Stimulated activated effector memory CD8-positive, alpha-beta T cell treated with anti-CD3 and anti-CD28 coated beads, Interleukin-12 subunit alpha, Interleukin-12 subunit beta, amount 100 ng/mL, for 72 hours (primary cell): ENCODE measurements at regions not wholly inside any gene's neighbourhood (a gene's known extent, or its start where the extent isn't known, plus 50 kb on each side); places are given as distances from the start of the nearest gene placed in this dataset.
"Not testable (repeated sequence)": the region's sequence is repeated elsewhere in the genome, so short reads cannot be mapped to it uniquely, and the experiment has no call there.

Experiments
- ATAC-seq: fragments of 150-1000 bp; cut with Tn5 transposase; 2 replicates; pipeline ENCODE4 v1.10.0; 2021
- DNase-seq, 2 donors: peaks; one replicate each; pipeline ENCODE4 v3.0.0; 2021 to 2022; ENCODE audit warnings: low spot score in 2 of 2
- H3K27ac Mint-ChIP-seq: one replicate; pipeline ENCODE4 v1.8.0; 2022; ENCODE audit warnings: mild to moderate bottlenecking, mixed read lengths
- H3K36me3 Mint-ChIP-seq: one replicate; pipeline ENCODE4 v1.8.0; 2022; ENCODE audit warnings: mild to moderate bottlenecking, mixed read lengths
- H3K4me1 Mint-ChIP-seq: one replicate; pipeline ENCODE4 v1.8.0; 2022; ENCODE audit warnings: mixed read lengths
- H3K4me3 Mint-ChIP-seq: one replicate; pipeline ENCODE4 v1.8.0; 2022; ENCODE audit warnings: mild to moderate bottlenecking, mixed read lengths
- H3K9me3 Mint-ChIP-seq: one replicate; pipeline ENCODE4 v1.8.0; 2022; ENCODE audit warnings: mixed read lengths

DNA sequence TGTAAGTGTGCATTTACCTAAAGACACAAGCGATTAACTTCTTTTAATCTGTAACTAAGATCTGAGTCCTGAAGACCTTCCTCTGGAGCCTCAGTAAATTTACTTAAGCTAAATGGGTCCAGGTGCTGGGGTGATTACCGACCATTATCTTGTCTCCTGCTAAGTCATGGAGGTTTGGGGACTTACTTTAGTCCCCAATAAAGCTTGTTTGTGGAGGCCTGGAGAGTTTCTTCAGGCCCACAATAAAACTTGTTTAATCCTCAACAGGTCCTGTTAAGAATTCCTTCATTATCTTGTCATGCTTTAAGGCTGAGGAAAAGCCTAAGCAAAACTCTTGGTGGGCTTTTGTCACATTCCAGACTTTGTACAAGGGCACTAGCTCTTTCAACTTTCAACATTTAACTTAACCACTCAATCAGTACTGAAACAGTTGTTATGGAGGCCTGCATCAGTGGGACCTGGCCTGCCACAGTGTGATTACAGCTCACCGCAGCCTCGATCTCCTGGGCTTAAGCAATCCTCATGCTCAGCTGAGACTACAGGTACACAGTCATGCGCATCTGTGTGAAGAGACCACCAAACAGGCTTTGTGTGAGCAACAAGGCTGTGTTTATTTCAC is 84.0 kb downstream of the FMO4 start:
- no peak overlapping the region for H3K4me3 Mint-ChIP-seq
- ATAC-seq (no peak), DNase-seq (no peak)
- no peak overlapping the region for H3K27ac Mint-ChIP-seq
- no peaks in the 10 kb centered on the region for H3K9me3 Mint-ChIP-seq
- H3K4me1 Mint-ChIP-seq = no peaks in the 10 kb centered on the region
- H3K36me3 Mint-ChIP-seq = no peaks in the 10 kb centered on the region

DNA sequence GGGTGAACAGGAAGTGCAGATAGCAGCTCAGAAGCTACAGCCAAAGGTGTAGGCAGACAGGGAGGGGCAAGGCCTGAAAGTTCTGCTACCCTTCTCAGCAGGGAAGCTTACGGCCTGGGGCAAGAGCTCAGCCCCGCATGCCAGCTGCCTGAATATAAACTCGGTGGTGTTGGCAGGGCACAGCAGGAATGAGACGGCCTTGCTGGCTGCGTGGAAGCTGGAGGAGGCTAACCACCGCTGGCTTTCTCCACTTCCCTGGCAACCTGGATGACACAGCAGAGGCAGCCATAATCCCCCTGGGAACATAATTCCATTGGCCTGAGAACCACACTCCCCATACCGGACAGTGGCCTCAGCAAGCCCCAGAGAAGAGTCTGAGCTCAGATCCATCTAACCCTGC is 81.9 kb upstream of the PRRC2C start:
- H3K9me3 Mint-ChIP-seq = peaks cover 7% of the 10 kb centered on the region
- DNase-seq = no peak
- no peak overlapping the region for H3K4me3 Mint-ChIP-seq
- no peaks in the 10 kb centered on the region for H3K4me1 Mint-ChIP-seq
- H3K27ac Mint-ChIP-seq = no peak overlapping the region
- no peak for ATAC-seq
- no peaks in the 10 kb centered on the region for H3K36me3 Mint-ChIP-seq

DNA sequence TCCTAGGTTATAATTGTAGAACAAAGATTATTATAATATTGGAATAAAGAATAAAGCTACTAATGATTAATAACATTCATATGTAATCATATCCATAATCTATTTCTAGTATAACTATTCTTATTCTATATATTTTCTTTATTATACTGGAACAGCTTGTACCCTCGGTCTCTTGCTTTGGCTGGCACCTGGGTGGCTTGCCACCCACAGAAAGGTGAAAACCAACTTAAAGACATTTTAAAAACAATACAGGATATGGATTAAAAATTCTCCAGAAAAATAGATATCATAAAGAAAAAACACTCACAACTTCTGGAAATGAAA is 80.0 kb upstream of the PRRC2C start:
- no peak for DNase-seq
- no peak overlapping the region for H3K4me3 Mint-ChIP-seq
- no peak overlapping the region for H3K27ac Mint-ChIP-seq
- H3K4me1 Mint-ChIP-seq = no peaks in the 10 kb centered on the region
- H3K36me3 Mint-ChIP-seq = no peaks in the 10 kb centered on the region
- H3K9me3 Mint-ChIP-seq = peaks cover 7% of the 10 kb centered on the region
- no peak for ATAC-seq

DNA sequence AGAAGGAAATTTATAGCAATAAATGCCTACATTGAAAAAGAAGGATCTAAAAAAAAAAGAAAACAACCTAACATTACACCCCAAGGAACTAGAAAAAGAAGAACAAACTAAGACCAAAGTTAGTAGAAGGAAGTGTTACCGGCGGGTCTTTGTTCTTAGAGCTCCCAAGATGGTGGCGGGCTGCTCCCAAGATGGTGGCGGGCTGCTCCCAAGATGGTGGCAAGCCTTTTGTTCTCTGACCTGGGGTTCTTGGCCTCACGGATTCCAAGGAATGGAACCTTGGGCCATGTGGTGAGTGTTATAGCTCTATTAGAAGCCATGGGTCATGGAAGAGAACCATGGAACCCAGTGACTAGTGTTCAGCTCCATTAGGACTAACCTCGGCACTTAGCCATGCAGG is 71.8 kb upstream of the PRRC2C start:
- ATAC-seq, H3K4me3 Mint-ChIP-seq: not testable (repeated sequence)

DNA sequence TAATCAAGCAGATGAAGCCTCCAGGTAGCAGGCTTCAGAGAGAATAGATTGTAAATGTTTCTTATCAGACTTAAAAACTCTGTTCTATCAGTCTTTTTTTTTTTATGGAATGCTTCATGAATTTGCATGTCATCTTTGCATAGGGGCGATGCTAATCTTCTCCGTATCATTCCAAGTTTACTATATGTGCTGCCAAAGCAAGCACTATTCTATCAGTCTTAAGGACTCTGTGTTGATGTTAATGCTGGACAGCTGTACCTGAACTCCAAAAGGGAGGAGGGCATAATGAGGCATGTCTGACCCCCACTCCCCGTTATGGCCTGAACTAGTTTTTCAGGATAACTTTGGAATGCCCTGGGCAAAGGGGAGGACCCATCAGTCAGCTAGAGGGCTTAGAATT is 66.8 kb upstream of the PRRC2C start:
- DNase-seq (no peak), ATAC-seq (no peak)
- Mint-ChIP-seq H3K36me3 (no peaks in the 10 kb centered on the region), H3K4me3 (no peak overlapping the region), H3K4me1 (peaks cover 7% of the 10 kb centered on the region), H3K9me3 (no peaks in the 10 kb centered on the region), H3K27ac (peak overlapping the region; percentile 21)

More for the DNA sequence above, 71.8 kb upstream of the PRRC2C start:
- not testable (repeated sequence) for H3K9me3 Mint-ChIP-seq, H3K27ac Mint-ChIP-seq, H3K4me1 Mint-ChIP-seq, H3K36me3 Mint-ChIP-seq, DNase-seq

DNA sequence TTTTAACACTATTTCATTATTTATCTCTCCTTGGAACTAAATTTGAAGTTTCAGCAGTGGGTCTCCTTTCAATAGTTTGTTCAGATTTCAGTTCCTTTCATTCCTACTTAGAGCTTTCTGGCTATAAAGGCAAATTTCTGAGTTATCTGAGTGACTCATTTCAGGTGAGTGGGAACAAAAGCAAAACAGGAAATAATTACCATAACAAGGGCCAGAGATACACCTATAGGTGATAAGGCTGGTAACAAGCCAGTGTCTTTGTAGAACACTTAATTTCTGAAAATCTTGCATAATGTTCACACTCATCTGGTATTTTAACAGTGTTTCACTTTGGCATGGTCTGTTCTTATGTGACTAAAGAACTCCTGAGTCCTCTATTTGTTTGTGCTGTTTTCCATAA is 64.5 kb upstream of the PRRC2C start:
- Mint-ChIP-seq H3K27ac (no peak overlapping the region), H3K36me3 (no peaks in the 10 kb centered on the region), H3K4me1 (peaks cover 7% of the 10 kb centered on the region), H3K4me3 (no peak overlapping the region), H3K9me3 (no peaks in the 10 kb centered on the region)
- DNase-seq (no peak), ATAC-seq (peak; percentile 54)

DNA sequence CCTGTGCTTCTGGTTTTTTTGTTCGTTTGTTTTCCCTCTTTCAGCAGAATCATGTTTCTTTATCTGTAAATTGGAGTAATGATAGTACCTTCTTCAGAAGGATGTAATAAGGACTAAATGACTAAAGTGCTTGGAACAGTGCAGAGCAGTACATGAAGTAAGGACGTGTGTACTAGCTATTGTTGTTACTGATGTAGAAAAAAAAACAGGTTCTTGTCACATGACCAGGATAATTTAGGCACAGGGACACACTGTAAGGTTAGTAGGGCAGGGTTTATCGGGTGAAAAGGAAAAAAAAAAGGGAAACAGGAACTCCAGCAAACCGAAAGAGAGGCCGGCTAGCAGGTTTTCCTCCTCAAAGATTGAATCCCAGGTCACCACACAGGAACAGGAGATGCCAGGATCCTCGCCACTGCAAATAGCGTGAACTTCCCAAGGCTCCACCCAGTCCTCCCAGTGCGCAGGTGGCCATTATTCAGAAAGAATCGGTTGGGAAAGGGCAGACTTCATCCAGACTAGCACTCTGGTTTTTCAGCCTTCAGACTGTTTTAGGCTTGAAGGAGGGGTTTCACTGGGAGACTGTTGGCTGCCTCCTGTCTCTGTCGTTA is 63.8 kb upstream of the PRRC2C start:
- H3K36me3 Mint-ChIP-seq = no peaks in the 10 kb centered on the region
- no peak overlapping the region for H3K27ac Mint-ChIP-seq
- H3K4me1 Mint-ChIP-seq = peaks cover 7% of the 10 kb centered on the region
- H3K4me3 Mint-ChIP-seq = no peak overlapping the region
- no peaks in the 10 kb centered on the region for H3K9me3 Mint-ChIP-seq
- ATAC-seq (no peak), DNase-seq (no peak)

DNA sequence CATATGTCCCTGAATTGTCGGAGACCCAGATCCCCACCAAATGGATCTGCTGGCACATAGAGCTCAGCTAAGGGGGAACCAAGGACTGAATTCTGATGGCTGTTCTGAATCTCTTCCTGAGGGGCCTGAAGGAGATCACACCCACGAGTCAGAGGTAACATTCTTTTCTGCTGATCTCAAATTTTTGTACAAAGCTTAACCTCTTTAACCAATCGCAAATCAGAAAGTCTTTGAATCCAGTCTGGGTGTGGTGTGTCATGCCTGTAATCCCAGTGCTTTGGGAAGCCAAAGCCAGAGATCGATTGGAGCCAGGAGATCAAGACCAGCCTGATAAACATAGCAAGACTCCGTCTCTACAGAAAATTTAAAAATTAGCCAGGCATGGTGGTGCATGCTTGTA is 62.8 kb upstream of the PRRC2C start:
- no peak for DNase-seq
- H3K4me3 Mint-ChIP-seq = no peak overlapping the region
- H3K9me3 Mint-ChIP-seq = no peaks in the 10 kb centered on the region
- ATAC-seq = no peak
- H3K36me3 Mint-ChIP-seq = no peaks in the 10 kb centered on the region
- H3K4me1 Mint-ChIP-seq = peaks cover 7% of the 10 kb centered on the region
- H3K27ac Mint-ChIP-seq = no peak overlapping the region

DNA sequence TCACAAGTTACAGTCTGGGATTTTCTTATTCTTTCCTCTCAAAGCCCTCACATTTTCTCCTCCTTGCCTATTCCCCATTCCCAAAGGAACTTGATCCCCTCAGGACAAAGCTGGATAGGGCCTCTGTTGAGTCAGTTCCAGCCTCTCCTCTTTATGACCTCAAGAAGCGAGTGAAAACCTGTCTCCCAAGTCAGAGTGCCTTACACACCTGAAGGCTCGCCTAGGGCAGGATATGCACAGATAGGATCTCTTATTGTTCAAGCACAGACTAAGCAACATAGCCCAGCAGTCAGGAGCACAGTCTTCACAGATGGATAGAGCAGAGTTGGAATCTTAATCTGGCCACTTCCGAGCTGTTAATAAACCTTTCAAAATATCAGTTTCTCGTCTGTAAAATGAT is 60.8 kb upstream of the PRRC2C start:
- Mint-ChIP-seq H3K9me3 (no peaks in the 10 kb centered on the region), H3K27ac (no peak overlapping the region), H3K4me1 (peaks cover 7% of the 10 kb centered on the region), H3K36me3 (no peaks in the 10 kb centered on the region), H3K4me3 (no peak overlapping the region)
- no peak for ATAC-seq
- DNase-seq = no peak

DNA sequence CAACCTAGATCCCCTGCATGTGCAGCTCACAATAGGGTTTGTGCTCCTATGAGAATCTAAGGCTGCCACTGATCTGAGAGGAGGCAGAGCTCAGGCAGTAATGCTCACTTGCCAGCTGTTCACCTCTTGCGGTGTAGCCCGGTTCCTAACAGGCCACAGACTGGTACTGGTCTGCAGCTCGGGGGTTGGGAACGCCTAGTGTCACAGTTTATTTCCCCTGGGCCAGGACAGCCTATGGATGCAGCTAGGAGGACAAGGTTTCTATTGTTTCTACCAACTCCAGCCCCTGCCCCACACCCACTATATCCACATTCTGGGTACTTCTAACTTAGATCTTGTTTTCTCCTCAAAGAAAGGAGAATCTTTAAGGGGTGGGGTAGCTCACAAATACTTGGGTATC is 58.7 kb upstream of the PRRC2C start:
- H3K27ac Mint-ChIP-seq = no peak overlapping the region
- ATAC-seq = peak; percentile 11
- H3K4me1 Mint-ChIP-seq = no peaks in the 10 kb centered on the region

DNA sequence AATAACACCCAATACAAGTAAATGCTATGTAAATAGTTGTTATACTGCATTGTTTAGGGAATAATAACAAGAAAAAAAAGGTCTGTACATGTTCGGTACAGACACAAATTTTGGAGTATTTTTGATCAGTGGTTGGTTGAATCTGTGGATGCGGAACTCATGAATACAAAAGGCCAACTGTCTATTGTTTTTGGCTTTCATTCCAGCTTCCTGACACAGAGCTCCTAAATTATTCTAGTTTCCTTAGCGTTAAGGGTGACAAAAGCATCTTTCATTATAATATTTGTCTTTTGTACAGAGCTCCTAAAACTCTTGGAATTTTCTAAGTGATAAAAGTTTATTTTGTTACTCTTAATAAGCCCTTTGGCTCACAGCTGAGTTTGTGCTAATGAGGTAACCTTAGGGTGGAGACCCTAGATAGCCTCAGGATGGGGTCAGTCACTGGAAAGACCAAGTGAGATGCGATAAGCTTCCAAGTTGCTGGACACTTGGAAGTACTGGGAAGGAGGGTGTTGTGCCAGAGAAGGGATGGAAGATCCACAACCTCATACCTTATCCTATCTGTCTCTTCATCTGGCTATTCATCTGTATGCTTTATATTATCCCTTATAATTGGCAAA is 57.4 kb upstream of the PRRC2C start:
- Mint-ChIP-seq H3K27ac (no peak overlapping the region), H3K9me3 (no peaks in the 10 kb centered on the region), H3K4me1 (no peaks in the 10 kb centered on the region), H3K36me3 (no peaks in the 10 kb centered on the region), H3K4me3 (no peak overlapping the region)
- ATAC-seq = no peak
- no peak for DNase-seq

More for the DNA sequence above, 58.7 kb upstream of the PRRC2C start:
- no peaks in the 10 kb centered on the region for H3K9me3 Mint-ChIP-seq
- H3K36me3 Mint-ChIP-seq = no peaks in the 10 kb centered on the region
- H3K4me3 Mint-ChIP-seq = no peak overlapping the region
- DNase-seq = no peak

DNA sequence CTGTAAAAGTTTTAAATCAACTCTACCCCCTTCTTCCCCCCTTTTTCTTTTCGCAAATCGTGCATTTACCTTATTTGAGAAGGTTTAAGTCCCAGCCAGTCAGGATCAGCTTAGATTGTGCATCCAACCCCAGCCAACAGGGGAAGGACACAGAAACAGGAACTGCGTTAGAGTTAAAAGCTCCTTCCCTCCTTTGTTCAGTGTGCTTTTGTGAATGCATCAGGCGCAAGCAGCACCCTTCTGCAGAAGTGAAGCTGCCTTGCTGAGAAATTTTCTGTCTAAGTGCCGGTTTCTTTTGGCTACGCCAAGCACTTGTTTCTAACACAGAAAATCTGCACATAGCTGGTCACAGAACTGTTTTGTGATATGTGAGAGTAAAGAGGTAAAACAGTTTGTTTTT is 56.2 kb upstream of the PRRC2C start:
- no peak overlapping the region for H3K4me3 Mint-ChIP-seq
- DNase-seq (no peak), ATAC-seq (no peak)
- no peaks in the 10 kb centered on the region for H3K9me3 Mint-ChIP-seq
- no peaks in the 10 kb centered on the region for H3K36me3 Mint-ChIP-seq
- H3K4me1 Mint-ChIP-seq = no peaks in the 10 kb centered on the region
- no peak overlapping the region for H3K27ac Mint-ChIP-seq

DNA sequence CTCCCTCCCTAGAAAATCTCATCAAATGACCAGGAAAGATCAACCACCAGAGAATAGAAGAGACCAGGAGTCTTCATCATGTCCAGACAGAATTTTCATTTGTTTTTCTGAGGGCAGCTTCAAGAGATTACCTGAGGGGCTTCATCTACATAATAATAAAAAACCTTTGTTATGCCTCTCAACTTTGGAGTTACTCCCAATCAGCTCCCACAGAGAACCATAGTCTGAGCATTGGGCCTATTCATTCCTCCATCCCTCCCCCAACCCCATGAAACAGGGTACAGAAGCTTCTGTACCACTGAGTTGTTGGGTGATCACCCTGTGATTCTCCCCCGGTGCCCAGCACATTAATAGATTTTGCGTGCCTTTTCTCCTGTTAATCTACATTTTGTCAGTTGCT is 53.3 kb upstream of the PRRC2C start:
- Mint-ChIP-seq H3K4me1 (peaks cover 7% of the 10 kb centered on the region), H3K4me3 (no peak overlapping the region), H3K27ac (no peak overlapping the region), H3K9me3 (no peaks in the 10 kb centered on the region), H3K36me3 (no peaks in the 10 kb centered on the region)
- ATAC-seq (no peak), DNase-seq (no peak)

DNA sequence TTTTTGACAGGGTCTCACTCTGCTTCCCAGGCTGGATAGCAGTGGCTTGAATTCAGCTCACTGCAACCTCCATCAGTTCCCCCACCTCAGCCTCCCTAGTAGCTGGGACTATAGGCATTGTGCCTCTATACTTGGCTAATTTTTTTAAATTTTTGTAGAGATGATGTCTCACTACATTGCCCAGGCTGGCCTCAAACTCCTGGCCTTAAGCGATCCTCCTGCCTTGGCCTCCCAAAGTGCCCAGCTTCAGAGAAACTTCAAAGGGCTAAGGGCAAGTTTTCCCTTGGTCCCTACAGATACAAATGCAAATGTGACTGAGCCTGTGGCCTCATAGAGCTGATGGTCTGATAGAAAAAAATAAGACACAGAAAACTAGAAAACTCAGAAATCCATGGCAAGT is 52.9 kb upstream of the PRRC2C start:
- H3K27ac Mint-ChIP-seq = no peak overlapping the region
- no peaks in the 10 kb centered on the region for H3K9me3 Mint-ChIP-seq
- ATAC-seq = no peak
- H3K36me3 Mint-ChIP-seq = no peaks in the 10 kb centered on the region
- H3K4me1 Mint-ChIP-seq = peaks cover 7% of the 10 kb centered on the region
- no peak overlapping the region for H3K4me3 Mint-ChIP-seq
- DNase-seq = no peak

DNA sequence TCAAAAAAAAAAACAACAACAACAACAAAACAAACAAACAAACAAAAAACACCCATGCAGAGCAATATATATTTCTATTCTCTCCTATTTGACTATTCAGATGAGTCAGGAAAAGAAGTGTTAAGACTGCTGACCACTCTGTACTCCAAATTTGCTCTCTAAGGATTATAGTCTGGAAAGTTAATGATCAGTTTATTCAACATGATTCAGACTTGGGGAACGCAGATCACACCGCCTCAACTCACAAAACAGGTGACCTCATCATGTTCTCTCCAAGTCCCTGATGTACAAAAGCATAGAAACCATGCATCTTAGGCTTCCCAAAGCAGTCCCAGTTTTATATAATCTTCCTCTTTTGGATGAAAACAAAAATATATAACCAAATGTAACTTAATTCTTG is 51.9 kb upstream of the PRRC2C start:
- DNase-seq (no peak), ATAC-seq (no peak)
- peaks cover 7% of the 10 kb centered on the region for H3K4me1 Mint-ChIP-seq
- no peaks in the 10 kb centered on the region for H3K9me3 Mint-ChIP-seq
- no peak overlapping the region for H3K4me3 Mint-ChIP-seq
- no peaks in the 10 kb centered on the region for H3K36me3 Mint-ChIP-seq
- no peak overlapping the region for H3K27ac Mint-ChIP-seq

DNA sequence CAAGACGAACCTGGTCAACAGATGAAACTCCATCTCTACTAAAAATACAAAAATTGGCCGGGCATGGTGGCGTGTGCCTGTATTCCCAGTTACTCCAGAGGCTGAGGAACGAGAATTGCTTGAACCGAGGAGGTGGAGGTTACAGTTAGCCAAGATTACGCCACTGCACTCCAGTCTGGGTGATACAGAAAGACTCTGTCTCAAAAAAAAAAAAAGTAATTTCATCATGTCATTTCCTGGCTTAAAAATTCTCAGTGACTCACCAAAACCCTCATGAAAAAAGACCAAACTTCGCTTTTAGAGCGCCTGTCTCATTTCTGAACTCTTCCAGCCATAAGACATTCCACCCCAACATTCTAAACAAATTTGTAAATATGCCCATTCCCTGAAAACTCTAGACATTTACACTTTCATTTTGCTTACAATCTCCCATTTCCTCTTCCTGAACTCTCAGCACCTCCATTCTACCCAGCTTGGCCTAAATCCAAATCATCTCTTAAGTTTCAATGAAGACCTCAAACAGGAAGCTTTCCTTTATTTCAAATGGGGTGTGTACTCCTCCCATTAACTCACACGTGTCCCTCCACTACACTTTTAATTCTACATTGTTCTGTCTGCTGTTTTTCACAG is 50.5 kb upstream of the PRRC2C start:
- no peak overlapping the region for H3K27ac Mint-ChIP-seq
- no peaks in the 10 kb centered on the region for H3K36me3 Mint-ChIP-seq
- no peak overlapping the region for H3K4me3 Mint-ChIP-seq
- ATAC-seq = peak; percentile 24
- no peaks in the 10 kb centered on the region for H3K9me3 Mint-ChIP-seq
- peaks cover 7% of the 10 kb centered on the region for H3K4me1 Mint-ChIP-seq
- no peak for DNase-seq
